GM21360 (cell line): ENCODE measurements at regions not wholly inside any gene's neighbourhood (a gene's known extent, or its start where the extent isn't known, plus 50 kb on each side); places are given as distances from the start of the nearest gene placed in this dataset.

Experiments used
- ATAC-seq: cut with Tn5 transposase; IDR thresholded peaks from one replicate; pipeline ENCODE4 v1.9.1; 2021; ENCODE audit warnings: mild to moderate bottlenecking, moderate library complexity; ENCODE audit not compliant: unreplicated experiment

GRCh38 chr2:41992671-41993434, 55.0 kb upstream of the PKDCC start:
- ATAC-seq: no peak

DNA sequence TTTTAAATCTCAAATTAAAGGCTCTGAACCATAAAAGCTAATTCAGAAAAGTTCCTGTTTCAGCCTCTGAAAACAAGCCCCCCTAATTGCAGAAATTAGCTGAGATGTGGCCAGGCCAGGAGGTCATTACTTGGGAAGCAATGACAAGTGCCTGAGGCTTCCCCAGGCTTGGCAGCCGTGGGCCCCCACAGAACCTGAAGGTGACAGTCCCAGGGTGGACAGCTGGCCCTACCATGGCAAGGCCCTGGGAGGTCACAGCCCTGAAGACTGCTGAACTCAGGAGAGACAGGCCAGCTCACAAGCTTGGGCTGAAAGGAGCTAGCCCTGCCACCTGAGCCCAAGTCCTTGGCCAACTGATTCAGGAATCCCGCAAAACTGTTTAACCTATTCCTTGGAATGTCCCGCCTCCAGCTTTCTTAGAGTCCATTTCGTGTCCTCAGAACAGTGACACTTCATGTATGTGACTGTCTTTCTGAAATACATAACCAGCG, 54.3 kb upstream of the PKDCC start:
- ATAC-seq: no peak

DNA sequence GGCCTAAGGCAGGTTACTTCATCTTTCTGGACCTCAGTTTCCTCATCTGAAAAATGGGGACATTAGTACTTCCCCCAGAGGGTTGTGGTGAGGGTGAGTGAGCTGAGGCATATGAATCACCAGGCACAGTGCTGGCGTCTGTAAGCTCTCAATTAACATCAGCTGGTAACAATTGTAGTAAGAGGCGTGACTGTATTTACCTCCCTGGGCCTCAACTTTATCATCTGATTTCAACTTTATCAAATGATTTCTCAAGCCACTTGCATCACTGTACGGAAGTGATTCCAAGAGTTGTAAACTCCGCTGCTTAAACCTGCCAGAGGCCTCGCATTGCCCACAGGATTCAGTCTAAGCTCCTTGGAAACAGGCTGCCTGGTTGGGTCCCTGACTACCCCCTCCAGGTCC, 53.6 kb upstream of the PKDCC start:
- no peak for ATAC-seq

DNA sequence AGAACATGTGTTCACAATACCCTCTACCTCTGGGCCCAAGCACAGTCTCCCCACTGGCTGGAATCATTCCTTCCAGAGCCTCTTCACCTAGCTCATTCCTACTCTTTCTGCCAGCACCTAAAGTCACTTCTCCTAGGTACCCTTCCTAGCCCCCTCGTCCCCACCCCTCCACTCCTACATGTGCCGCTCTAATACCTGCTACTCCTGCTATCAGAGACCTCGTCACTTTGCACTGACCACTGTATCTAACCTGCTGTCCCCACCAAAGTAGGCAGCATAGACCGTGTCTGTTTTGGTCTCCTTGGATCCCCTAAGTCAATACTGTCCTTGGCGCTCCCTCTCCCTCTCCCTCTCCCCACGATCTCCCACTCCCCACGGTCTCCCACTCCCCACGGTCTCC, 53.2 kb upstream of the PKDCC start:
- ATAC-seq: no peak

GRCh38 chr2:41997561-41997960, 50.3 kb upstream of the PKDCC start:
- no peak for ATAC-seq
